GM23338 (cell line): ENCODE measurements at regions not wholly inside any gene's neighbourhood (a gene's known extent, or its start where the extent isn't known, plus 50 kb on each side); places are given as distances from the start of the nearest gene placed in this dataset.

Source experiments
- ATAC-seq: fragments of 200-7000 bp; cut with Tn5 transposase; 3 replicates; pipeline ENCODE4 v1.9.1; 2020
- DNase-seq: peaks from one replicate; pipeline ENCODE4 v3.0.0-alpha.2; 2015; ENCODE audit warnings: low spot score
- H2AFZ ChIP-seq: fragments of 200-600 bp; sonication (generic); 2 replicates; pipeline ENCODE4 v1.8.0; 2016; ENCODE audit warnings: antibody characterized with exemption, mild to moderate bottlenecking, moderate library complexity
- H3F3A ChIP-seq: fragments of 200-600 bp; sonication (generic); replicated peaks from 2 replicates; pipeline ENCODE4 v1.8.0; 2017; ENCODE audit warnings: antibody characterized with exemption, mixed run types, low read depth
- H3K27ac ChIP-seq: fragments of 200-600 bp; sonication (generic); 2 replicates; pipeline ENCODE4 v1.6.1; 2016; ENCODE audit warnings: low read depth
- H3K27me3 ChIP-seq: fragments of 200-600 bp; sonication (generic); 2 replicates; pipeline ENCODE4 v1.8.0; 2016; ENCODE audit warnings: mild to moderate bottlenecking, mixed run types, moderate library complexity; ENCODE audit not compliant: insufficient read depth
- H3K36me3 ChIP-seq: fragments of 200-600 bp; sonication (generic); 2 replicates; pipeline ENCODE4 v1.8.0; 2016; ENCODE audit warnings: mild to moderate bottlenecking; ENCODE audit not compliant: insufficient read depth
- H3K4me1 ChIP-seq: fragments of 200-600 bp; sonication (generic); 2 replicates; pipeline ENCODE4 v1.8.0; 2016; ENCODE audit warnings: mild to moderate bottlenecking, moderate library complexity; ENCODE audit not compliant: insufficient read depth
- H3K4me2 ChIP-seq: fragments of 200-600 bp; sonication (generic); 2 replicates; pipeline ENCODE4 v1.7.1; 2017; ENCODE audit warnings: mixed run types
- H3K4me3 ChIP-seq: fragments of 200-600 bp; sonication (generic); 2 replicates; pipeline ENCODE4 v1.6.1; 2016; ENCODE audit warnings: mixed run types
- H3K79me2 ChIP-seq: fragments of 200-600 bp; sonication (generic); replicated peaks from 2 replicates; pipeline ENCODE4 v1.8.0; 2017; ENCODE audit warnings: mild to moderate bottlenecking; ENCODE audit not compliant: insufficient read depth
- H3K9me2 ChIP-seq: fragments of 200-600 bp; sonication (generic); 2 replicates; pipeline ENCODE4 v1.8.0; 2017; ENCODE audit not compliant: insufficient read depth
- H4K20me1 ChIP-seq: fragments of 200-600 bp; sonication (generic); replicated peaks from 2 replicates; pipeline ENCODE4 v1.8.0; 2017; ENCODE audit warnings: mild to moderate bottlenecking; ENCODE audit not compliant: insufficient read depth
- H3K27ac Mint-ChIP-seq: 2 replicates; pipeline ENCODE4 v1.8.0; 2020; ENCODE audit warnings: inconsistent platforms, mild to moderate bottlenecking, moderate library complexity, mixed read lengths
- H3K27me3 Mint-ChIP-seq: 3 replicates; pipeline ENCODE4 v1.8.0; 2022; ENCODE audit warnings: low read depth, mild to moderate bottlenecking, moderate library complexity, mixed read lengths, inconsistent platforms; ENCODE audit not compliant: insufficient read depth, poor library complexity
- H3K36me3 Mint-ChIP-seq: 3 replicates; pipeline ENCODE4 v1.8.0; 2021; ENCODE audit warnings: low read depth, mild to moderate bottlenecking, inconsistent platforms, moderate library complexity, mixed read lengths
- H3K4me1 Mint-ChIP-seq: 3 replicates; pipeline ENCODE4 v1.8.0; 2020; ENCODE audit warnings: mild to moderate bottlenecking, inconsistent platforms, mixed read lengths
- H3K4me3 Mint-ChIP-seq: 3 replicates; pipeline ENCODE4 v1.8.0; 2021; ENCODE audit warnings: moderate library complexity, mild to moderate bottlenecking, inconsistent platforms, mixed read lengths
- H3K9me3 Mint-ChIP-seq: 3 replicates; pipeline ENCODE4 v1.8.0; 2020; ENCODE audit warnings: moderate library complexity, mild to moderate bottlenecking, inconsistent platforms, mixed read lengths
- CREB1 ChIP-seq: fragments of 250-450 bp; sonication (Bioruptor Pico); IDR thresholded peaks from 2 replicates; pipeline ENCODE4 v1.5.0; 2020; ENCODE audit warnings: low read depth, mild to moderate bottlenecking, moderate library complexity
- EZH2phosphoT487 ChIP-seq: fragments of 200-600 bp; sonication (generic); IDR thresholded peaks from one replicate; pipeline ENCODE4 v1.8.1; 2018; ENCODE audit warnings: antibody characterized with exemption; ENCODE audit not compliant: unreplicated experiment
- JUNB ChIP-seq: IDR thresholded peaks from one replicate; pipeline ENCODE4 v1.6.1; 2016; ENCODE audit warnings: antibody characterized with exemption; ENCODE audit not compliant: unreplicated experiment
- NANOG ChIP-seq: IDR thresholded peaks from 2 replicates; pipeline ENCODE4 v1.6.1; 2016; ENCODE audit warnings: antibody characterized with exemption, borderline replicate concordance
- POLR2AphosphoS5 ChIP-seq: IDR thresholded peaks from 2 replicates; pipeline ENCODE4 v1.6.1; 2016; ENCODE audit warnings: antibody characterized with exemption, low read depth
- STAT1 ChIP-seq: IDR thresholded peaks from one replicate; pipeline ENCODE4 v1.6.1; 2016; ENCODE audit warnings: antibody characterized with exemption; ENCODE audit not compliant: unreplicated experiment
- ZNF331 ChIP-seq: fragments of 250-450 bp; sonication (Bioruptor Pico); IDR thresholded peaks from 2 replicates; pipeline ENCODE4 v1.5.0; 2020; ENCODE audit warnings: low read depth, mild to moderate bottlenecking, moderate library complexity
- TF ChIP-seq, protein P1 (sequence below), 2 experiments: fragments of 200-600 bp in 1 of 2; sonication (generic) in 1 of 2; conservative IDR thresholded peaks; 2 replicates each; pipeline versions ENCODE4 v1.5.1 to v1.6.1; 2016 to 2017; ENCODE audit warnings: antibody characterized with exemption in 2 of 2, low read depth in 2 of 2, mild to moderate bottlenecking in 2 of 2, moderate library complexity in 1 of 2
- TF ChIP-seq, protein P2 (sequence below): fragments of 250-450 bp; sonication (Bioruptor Pico); IDR thresholded peaks from 2 replicates; pipeline ENCODE4 v1.5.0; 2020; ENCODE audit warnings: mild to moderate bottlenecking, moderate library complexity
- TF ChIP-seq, protein P3 (sequence below): IDR thresholded peaks from 2 replicates; pipeline ENCODE4 v1.6.1; 2016; ENCODE audit warnings: antibody characterized with exemption

DNA sequence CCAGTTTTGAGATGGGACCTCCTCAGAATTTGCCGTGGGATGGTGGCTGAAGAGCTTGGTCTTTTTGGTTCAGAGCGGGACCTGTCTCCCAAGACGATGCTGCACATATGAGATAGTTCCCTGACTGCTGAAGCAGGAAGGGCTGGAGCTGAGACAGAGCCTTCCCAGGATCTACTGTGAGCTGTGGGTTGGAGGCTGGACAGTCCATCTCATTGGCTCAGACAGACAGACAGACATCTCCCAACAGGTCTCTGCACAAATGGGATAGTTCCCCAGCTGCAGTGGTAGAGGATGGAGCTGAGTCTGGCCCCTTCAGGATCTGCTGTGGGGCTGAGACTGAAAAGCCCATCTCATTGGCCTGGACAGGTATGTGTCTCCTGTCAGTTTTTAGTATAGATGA lies 1145.6 kb upstream of the CADM2 start:
- no peak overlapping the region for H3K27ac ChIP-seq
- Mint-ChIP-seq H3K27me3 (no peaks in the 10 kb centered on the region), H3K27ac (no peak overlapping the region), H3K36me3 (peaks cover 4% of the 10 kb centered on the region; the same call in 1 of the 3 replicates), H3K4me3 (no peak overlapping the region), H3K9me3 (peaks cover 10% of the 10 kb centered on the region; the same call in 2 of the 3 replicates), H3K4me1 (no peaks in the 10 kb centered on the region)
- no peak overlapping the region for H2AFZ ChIP-seq
- DNase-seq = no peak
- no peak overlapping the region for H3K4me2 ChIP-seq
- H3K27me3 ChIP-seq = no peaks in the 10 kb centered on the region
- no peaks in the 10 kb centered on the region for H4K20me1 ChIP-seq
- H3K4me3 ChIP-seq = no peak overlapping the region
- no peaks in the 10 kb centered on the region for H3K36me3 ChIP-seq
- no peak for ATAC-seq
- peaks cover 5% of the 10 kb centered on the region; the same call in 1 of the 2 replicates for H3K9me2 ChIP-seq
- TF ChIP-seq EZH2phosphoT487 (no peak), POLR2AphosphoS5 (no peak), JUNB (no peak), ZNF331 (CRISPR knock-in tag) (no peak), STAT1 (no peak), CREB1 (CRISPR knock-in tag) (no peak), NANOG (no peak)
- TF ChIP-seq, protein P1, sequence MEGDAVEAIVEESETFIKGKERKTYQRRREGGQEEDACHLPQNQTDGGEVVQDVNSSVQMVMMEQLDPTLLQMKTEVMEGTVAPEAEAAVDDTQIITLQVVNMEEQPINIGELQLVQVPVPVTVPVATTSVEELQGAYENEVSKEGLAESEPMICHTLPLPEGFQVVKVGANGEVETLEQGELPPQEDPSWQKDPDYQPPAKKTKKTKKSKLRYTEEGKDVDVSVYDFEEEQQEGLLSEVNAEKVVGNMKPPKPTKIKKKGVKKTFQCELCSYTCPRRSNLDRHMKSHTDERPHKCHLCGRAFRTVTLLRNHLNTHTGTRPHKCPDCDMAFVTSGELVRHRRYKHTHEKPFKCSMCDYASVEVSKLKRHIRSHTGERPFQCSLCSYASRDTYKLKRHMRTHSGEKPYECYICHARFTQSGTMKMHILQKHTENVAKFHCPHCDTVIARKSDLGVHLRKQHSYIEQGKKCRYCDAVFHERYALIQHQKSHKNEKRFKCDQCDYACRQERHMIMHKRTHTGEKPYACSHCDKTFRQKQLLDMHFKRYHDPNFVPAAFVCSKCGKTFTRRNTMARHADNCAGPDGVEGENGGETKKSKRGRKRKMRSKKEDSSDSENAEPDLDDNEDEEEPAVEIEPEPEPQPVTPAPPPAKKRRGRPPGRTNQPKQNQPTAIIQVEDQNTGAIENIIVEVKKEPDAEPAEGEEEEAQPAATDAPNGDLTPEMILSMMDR (conservative IDR thresholded peaks at IDR 0.05; ENCODE audit: low read depth in 2 of 2) = no peak
- TF ChIP-seq, protein P2, sequence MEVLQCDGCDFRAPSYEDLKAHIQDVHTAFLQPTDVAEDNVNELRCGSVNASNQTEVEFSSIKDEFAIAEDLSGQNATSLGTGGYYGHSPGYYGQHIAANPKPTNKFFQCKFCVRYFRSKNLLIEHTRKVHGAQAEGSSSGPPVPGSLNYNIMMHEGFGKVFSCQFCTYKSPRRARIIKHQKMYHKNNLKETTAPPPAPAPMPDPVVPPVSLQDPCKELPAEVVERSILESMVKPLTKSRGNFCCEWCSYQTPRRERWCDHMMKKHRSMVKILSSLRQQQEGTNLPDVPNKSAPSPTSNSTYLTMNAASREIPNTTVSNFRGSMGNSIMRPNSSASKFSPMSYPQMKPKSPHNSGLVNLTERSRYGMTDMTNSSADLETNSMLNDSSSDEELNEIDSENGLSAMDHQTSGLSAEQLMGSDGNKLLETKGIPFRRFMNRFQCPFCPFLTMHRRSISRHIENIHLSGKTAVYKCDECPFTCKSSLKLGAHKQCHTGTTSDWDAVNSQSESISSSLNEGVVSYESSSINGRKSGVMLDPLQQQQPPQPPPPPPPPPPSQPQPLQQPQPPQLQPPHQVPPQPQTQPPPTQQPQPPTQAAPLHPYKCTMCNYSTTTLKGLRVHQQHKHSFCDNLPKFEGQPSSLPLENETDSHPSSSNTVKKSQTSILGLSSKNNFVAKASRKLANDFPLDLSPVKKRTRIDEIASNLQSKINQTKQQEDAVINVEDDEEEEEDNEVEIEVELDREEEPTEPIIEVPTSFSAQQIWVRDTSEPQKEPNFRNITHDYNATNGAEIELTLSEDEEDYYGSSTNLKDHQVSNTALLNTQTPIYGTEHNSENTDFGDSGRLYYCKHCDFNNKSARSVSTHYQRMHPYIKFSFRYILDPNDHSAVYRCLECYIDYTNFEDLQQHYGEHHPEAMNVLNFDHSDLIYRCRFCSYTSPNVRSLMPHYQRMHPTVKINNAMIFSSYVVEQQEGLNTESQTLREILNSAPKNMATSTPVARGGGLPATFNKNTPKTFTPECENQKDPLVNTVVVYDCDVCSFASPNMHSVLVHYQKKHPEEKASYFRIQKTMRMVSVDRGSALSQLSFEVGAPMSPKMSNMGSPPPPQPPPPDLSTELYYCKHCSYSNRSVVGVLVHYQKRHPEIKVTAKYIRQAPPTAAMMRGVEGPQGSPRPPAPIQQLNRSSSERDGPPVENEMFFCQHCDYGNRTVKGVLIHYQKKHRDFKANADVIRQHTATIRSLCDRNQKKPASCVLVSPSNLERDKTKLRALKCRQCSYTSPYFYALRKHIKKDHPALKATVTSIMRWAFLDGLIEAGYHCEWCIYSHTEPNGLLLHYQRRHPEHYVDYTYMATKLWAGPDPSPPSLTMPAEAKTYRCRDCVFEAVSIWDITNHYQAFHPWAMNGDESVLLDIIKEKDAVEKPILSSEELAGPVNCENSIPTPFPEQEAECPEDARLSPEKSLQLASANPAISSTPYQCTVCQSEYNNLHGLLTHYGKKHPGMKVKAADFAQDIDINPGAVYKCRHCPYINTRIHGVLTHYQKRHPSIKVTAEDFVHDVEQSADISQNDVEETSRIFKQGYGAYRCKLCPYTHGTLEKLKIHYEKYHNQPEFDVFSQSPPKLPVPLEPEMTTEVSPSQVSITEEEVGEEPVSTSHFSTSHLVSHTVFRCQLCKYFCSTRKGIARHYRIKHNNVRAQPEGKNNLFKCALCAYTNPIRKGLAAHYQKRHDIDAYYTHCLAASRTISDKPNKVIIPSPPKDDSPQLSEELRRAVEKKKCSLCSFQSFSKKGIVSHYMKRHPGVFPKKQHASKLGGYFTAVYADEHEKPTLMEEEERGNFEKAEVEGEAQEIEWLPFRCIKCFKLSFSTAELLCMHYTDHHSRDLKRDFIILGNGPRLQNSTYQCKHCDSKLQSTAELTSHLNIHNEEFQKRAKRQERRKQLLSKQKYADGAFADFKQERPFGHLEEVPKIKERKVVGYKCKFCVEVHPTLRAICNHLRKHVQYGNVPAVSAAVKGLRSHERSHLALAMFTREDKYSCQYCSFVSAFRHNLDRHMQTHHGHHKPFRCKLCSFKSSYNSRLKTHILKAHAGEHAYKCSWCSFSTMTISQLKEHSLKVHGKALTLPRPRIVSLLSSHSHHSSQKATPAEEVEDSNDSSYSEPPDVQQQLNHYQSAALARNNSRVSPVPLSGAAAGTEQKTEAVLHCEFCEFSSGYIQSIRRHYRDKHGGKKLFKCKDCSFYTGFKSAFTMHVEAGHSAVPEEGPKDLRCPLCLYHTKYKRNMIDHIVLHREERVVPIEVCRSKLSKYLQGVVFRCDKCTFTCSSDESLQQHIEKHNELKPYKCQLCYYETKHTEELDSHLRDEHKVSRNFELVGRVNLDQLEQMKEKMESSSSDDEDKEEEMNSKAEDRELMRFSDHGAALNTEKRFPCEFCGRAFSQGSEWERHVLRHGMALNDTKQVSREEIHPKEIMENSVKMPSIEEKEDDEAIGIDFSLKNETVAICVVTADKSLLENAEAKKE (CRISPR knock-in tag) = no peak
- TF ChIP-seq, protein P3, sequence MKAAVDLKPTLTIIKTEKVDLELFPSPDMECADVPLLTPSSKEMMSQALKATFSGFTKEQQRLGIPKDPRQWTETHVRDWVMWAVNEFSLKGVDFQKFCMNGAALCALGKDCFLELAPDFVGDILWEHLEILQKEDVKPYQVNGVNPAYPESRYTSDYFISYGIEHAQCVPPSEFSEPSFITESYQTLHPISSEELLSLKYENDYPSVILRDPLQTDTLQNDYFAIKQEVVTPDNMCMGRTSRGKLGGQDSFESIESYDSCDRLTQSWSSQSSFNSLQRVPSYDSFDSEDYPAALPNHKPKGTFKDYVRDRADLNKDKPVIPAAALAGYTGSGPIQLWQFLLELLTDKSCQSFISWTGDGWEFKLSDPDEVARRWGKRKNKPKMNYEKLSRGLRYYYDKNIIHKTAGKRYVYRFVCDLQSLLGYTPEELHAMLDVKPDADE = no peak
- no peaks in the 10 kb centered on the region for H3K4me1 ChIP-seq
- H3F3A ChIP-seq = no peaks in the 10 kb centered on the region
- no peaks in the 10 kb centered on the region for H3K79me2 ChIP-seq
